COLO668 (cell line): ENCODE measurements at regions not wholly inside any gene's neighbourhood (a gene's known extent, or its start where the extent isn't known, plus 50 kb on each side); places are given as distances from the start of the nearest gene placed in this dataset.

Source experiments
- DNase-seq: peaks from one replicate; lab custom pipeline; 2025; ENCODE audit not compliant: unreplicated experiment; lab: John Stamatoyannopoulos, UW

- peak; percentile 77 for DNase-seq
These were observed 204.3 kb upstream of the GRIK3 start for GRCh38 chr1:37238364-37239224.

DNA sequence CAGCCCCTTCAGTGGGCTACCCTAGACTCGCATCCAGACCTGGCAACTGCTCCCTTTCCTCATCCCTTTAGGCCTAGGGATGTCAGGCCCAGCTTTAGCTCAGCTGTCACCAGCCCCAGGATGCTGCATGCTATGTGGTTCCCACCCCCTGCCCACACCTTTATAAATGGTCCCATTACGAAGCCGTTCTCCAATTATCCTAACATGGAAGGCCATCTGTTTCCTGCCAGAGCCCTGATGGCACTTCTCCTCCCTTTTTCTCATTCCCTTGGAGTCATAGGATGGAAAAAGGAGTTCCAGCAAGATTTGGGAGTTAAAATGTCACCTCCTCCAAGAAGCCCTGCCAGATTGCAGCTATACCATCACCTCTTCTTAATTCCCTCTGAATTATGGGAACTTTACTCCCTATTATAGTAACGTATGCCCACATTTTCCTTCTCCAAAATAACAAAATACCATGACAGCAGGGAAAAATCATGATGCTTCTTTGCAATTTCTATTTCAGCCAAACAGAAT is 205.0 kb upstream of the GRIK3 start:
- DNase-seq: no peak

DNA sequence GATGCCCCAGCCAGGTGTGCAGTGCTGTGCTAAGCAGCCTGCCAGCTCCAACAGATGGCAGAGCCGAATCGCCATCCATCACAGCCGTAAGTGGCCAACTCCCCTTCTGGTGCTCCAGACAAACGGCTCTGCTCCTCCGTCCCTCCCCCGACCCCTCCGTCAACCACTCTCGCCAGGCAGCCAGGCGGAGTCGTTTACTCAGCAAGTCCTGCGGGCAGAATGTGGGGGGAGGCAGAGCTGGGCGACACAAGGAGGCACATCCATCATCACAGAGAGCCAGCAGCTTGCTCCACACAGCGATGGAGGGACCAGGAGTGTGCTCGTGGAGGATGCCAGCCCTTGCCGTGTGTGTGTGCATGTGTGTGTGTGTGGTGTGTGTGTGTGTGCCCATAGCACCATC is 206.6 kb upstream of the GRIK3 start:
- DNase-seq: peak; percentile 75

DNA sequence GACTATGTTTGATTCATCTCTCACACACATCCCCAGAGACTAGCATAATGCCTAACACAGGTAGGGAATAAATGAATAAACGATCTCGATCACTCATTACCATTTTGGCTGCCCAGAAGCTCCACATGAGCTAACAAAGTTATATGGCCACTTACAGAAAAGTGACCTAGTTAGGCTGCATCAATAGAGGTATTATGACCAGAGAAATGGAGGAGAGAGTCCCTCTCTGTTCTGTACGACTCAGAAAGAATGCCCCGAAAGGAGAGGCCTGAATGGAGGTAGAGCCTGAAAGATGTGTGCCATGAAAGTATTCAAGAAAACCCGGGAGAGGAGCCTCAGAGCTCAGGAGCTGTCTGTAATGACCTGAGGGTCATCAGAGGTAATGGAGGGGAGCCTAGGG is 208.2 kb upstream of the GRIK3 start:
- DNase-seq: no peak

GRCh38 chr1:37243368-37244082 is 209.2 kb upstream of the GRIK3 start:
- DNase-seq: no peak

GRCh38 chr1:37244083-37244480 is 209.8 kb upstream of the GRIK3 start:
- no peak for DNase-seq

GRCh38 chr1:37244815-37245214 is 210.5 kb upstream of the GRIK3 start:
- DNase-seq: no peak

DNA sequence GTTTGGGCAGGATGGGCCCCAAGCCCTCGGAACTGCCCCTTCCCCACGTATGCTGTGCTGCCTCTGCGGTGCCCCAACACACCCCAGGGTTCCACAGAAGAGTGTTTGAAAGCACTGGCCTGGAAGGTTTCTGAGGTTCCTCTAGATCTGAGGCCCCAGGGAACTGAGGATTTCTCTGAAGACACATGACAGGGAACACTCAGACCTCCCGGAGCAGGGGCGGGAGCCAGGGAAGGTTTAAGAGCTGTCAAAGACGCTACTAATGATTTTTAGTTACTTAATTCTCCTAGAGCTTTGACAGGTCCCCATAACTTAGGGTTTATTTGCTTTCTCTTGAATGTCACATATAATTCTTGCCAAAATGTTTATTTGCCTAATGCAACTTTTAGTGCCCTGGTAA is 212.3 kb upstream of the GRIK3 start:
- DNase-seq: no peak

- no peak for DNase-seq
These were observed 216.1 kb upstream of the GRIK3 start for GRCh38 chr1:37250371-37250770.

DNA sequence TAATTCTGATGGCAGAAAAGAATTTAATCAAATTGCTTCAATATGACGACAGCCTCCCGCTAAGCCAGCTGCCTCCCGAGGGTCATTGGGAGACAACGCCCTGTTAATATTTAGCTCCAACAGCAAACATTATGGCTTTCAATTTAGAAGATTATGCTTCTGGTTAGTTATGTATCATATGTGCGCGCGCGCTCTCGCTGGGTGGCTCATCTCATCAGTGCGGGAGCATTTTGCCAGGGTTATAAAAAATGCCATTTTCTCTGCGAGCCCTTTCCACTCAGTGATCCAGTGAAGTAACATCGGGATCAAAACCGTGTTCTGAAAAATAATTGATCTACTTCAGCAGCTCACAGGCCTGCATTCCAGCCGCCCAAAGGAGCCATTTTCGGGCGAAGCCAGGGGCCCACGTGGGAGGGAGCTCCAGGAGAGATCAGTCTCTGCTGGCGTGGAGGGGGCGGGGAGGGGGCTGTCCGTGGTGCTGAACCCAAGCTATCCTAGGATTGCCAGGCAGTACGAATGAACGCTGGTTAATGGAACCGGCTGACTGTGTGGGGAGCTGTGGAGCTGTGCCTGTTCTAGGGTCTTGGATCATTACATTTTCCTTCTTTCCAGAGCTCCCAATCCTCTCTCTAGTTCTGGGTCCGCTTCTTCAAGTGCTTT is 219.1 kb upstream of the ZC3H12A start:
- peak; percentile 90 for DNase-seq

GRCh38 chr1:37255868-37256267 is 218.5 kb upstream of the ZC3H12A start:
- no peak for DNase-seq

DNA sequence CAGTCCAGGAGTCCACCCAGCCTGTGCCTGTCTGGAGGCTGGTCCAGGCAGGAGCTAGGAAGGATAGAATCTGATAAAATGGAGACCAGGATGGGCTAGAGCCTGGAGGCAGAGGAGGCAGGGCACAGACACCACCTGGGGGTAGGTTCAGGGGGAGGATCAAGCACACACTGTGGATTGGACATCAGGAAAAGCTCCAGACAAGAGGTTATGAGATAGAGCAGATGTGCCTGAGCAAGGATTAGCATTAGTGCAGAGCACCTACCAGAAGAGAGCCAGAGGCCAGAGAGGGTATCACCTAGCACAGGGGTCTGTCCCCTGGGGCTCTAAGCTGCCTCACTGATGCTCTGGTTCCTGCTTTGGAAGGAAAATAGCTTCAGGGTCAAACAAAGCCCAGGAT is 216.7 kb upstream of the ZC3H12A start:
- DNase-seq: no peak

DNA sequence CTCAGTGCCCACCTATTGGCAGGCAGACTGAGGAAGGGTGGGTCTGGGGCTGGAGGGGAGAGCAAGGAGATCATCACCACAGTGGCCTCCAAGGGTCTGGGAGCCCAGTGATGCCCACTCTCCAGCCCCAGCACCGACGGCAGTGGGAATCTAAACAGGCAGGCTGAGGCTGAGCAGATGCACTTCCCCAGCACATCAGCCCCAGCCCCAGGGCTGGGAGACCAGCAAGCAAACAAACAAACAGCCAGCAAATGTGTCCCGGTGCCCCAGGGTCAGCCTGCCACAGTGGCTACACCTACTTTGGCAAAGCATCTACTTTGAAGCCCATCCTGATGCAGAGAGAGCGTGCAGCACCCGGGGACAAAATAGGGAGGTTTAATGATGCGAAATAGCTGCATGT is 216.3 kb upstream of the ZC3H12A start:
- peak; percentile 48 for DNase-seq

DNA sequence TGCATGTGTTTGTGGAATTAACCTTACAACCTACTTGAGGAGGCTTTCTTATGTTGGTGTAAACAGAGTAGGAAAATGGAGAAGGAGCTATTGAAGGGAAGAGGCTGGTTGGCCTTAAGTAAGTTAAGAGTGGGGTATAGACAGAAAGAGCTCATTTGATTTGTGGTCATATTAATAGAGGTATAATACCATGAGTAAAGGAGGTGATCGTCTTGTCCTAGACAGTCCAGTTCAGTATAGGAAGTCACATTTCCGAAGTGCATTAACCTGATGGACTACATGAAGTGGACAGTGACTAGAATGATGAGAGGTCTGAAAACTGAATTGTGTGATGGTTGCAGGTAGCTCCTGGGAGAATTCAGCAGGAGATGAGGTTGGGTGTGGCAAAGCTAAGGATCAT is 215.4 kb upstream of the ZC3H12A start:
- DNase-seq: no peak

DNA sequence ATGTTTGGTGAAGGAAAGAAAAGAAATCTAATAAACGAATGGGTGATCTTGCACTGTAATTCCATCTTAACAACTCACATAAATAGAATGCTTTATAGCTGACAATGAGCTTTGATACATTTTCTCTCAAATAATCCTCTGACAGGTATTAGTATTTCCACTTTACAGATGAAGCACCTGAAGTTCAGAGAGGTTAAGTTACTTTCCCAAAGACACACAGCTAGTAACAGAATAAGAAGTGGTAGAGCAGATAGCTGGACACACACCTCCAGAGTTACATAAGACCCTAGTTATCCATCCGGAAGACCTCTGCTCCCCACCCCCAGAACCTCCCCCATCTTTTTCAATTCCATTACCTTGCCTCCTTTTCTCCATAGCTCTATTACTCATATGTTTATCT is 213.3 kb upstream of the ZC3H12A start:
- no peak for DNase-seq

DNA sequence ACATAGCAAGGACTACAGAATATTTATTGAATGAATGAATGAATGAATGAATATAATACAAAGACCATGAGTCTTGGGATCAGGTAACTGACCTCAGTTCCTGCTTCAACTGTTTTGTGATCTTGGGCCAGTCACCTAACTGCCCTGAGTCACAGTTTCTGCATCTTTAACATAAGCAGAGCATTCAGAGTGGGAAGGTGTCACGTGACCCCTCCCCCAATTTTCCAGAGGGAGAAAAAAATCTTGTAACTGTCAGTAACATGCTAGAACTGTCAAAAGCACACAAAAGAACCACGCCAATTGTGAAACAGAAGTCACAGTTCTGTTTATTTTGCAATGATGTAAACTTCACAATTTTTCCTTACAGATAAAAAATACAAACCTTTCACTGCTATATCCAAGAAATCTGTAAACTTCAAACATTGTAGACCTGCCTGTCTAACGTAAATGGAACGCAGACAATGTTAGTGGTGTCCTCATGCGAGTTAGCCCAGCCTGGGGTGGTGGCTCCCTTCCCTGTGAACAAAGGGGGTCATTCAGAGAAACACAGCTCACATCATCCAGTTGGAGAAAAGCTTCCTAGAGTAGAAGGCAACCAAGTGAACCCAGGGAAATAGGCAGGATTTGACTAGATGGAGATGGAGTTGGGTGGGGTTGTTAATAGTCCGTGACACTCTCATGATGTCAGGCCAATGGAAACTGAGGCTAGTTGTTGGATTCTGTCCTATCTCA is 211.8 kb upstream of the ZC3H12A start:
- no peak for DNase-seq

GRCh38 chr1:37265156-37265555 is 209.2 kb upstream of the ZC3H12A start:
- DNase-seq: no peak

DNA sequence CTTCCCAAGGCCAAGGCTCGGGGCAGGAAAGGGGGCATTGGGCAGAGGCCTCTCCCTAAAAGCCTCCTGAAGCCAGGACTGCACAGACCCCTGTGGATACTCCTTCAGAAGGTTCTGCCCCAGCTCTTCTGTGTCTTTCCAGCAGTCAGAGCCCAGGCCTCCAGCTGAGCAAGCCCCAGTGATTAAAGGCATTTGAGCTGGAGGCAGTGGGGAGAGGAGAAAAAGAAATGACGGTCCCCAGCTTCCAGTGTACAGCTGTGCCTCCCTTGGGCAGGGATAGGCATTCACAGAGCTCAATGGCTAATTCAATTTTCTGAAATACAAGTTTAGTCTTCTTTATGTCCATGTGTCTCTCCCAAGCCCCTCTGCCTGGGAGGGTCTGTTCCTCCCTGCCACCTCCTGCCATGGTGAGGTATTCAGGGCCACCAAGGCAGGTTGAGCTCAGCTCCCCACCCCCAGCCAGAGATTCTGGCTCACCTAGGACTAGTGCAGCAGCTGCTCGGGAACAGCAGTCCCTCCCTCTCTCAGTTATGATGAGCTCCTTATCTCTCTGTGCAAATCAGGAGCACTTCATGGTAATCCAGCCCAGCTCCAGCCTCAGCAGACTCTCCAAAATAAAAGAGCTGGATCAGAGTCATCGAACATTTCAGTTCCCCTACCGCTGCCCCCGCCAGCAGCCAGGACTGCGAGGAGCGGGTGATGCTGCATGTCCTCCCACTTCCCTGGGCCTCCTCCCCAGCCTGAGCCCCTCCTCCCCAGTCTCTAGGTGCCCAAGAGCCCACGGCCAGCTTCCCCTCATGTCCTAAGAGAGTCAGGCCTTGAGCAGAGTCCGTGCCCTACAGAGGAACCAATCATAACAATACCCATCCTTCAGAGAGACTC is 208.4 kb upstream of the ZC3H12A start:
- DNase-seq: no peak

DNA sequence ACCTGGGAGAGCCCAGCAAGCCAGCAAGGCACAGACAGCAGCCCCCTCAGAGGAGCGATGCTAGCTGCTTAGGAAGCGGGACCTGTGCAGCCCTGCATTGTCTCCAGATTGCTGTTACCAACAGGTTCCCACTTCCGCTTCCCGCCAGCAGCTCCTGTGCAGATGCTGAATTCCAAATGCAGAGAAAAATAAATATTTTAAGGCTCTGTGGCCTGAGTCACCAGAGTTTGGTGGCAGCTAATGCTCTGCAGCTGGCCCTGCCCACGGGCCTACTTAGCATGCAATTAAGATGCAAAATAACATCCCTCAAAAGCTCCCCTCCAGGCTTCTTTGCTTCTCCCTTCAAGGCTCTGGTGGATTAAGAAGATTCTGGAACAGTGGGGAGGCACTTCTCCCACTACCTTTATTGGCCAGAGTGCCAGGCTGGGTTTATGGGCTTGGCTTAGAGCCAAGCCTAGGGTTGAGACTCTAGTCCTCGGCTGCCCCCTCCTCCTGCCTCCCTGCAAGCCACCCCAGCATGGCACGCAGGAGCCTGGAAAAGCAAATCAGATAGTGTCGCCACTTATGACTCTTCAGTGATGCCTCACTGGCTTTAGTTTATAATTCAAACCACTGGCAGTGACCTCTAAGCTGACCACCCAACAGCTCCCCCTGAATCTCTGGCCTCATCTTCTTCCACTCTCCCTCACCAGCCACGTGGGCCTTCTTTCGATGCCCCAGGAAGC is 207.1 kb upstream of the ZC3H12A start:
- peak; percentile 52 for DNase-seq
